Uterus (tissue), 3 donors: ENCODE measurements at regions not wholly inside any gene's neighbourhood (a gene's known extent, or its start where the extent isn't known, plus 50 kb on each side); places are given as distances from the start of the nearest gene placed in this dataset.
"Not testable (repeated sequence)": the region's sequence is repeated elsewhere in the genome, so short reads cannot be mapped to it uniquely, and the experiment has no call there.

Experiments used
- DNase-seq, 2 donors: peaks; one replicate each; pipeline ENCODE4 v3.0.0-alpha.2; 2019 to 2020
- H3K27ac ChIP-seq, 2 donors: fragments of 200-600 bp; sonication (generic); 1 replicate in 1 of 2; 2 replicates in 1 of 2; pipeline ENCODE4 v1.5.1; 2016 to 2018
- H3K27me3 ChIP-seq, 2 donors: fragments of 200-600 bp; sonication (generic); one replicate each; pipeline ENCODE4 v1.5.1; 2018 to 2019; ENCODE audit warnings: control low read depth in 1 of 2
- H3K36me3 ChIP-seq, 2 donors: fragments of 200-600 bp; sonication (generic); one replicate each; pipeline ENCODE4 v1.5.1; 2019; ENCODE audit warnings: control low read depth in 1 of 2
- H3K4me1 ChIP-seq, 2 donors: fragments of 200-600 bp; sonication (generic); one replicate each; pipeline ENCODE4 v1.5.1; 2018 to 2019; ENCODE audit warnings: control low read depth in 1 of 2
- H3K4me3 ChIP-seq, 2 donors: fragments of 200-600 bp; sonication (generic); 1 replicate in 1 of 2; 2 replicates in 1 of 2; pipeline ENCODE4 v1.5.1; 2018 to 2019; ENCODE audit warnings: mild to moderate bottlenecking in 1 of 2
- H3K9me3 ChIP-seq, 2 donors: fragments of 200-600 bp; sonication (generic); one replicate each; pipeline ENCODE4 v1.5.1; 2019; ENCODE audit warnings: control low read depth in 1 of 2
- CTCF ChIP-seq, 4 experiments: fragments of 200-600 bp in 2 of 4; fragments of 450-650 bp in 2 of 4; sonication (generic) in 2 of 4; IDR thresholded peaks; one replicate each; pipeline ENCODE4 v1.5.1; 2016 to 2019; ENCODE audit warnings: antibody characterized with exemption in 4 of 4, mild to moderate bottlenecking in 2 of 4, moderate library complexity in 1 of 4
- POLR2A ChIP-seq, 2 donors: fragments of 450-650 bp; IDR thresholded peaks; one replicate each; pipeline ENCODE4 v1.6.1; 2016; ENCODE audit warnings: antibody characterized with exemption in 2 of 2, mild to moderate bottlenecking in 1 of 2, moderate library complexity in 1 of 2
- intact Hi-C: fragments of 100-400 bp; cut with DNase I; formaldehyde crosslinking; loops from one replicate; pipeline ENCODE4 v1.15.1; 2023; ENCODE audit warnings: low total_unique reads
- donor health status: DM: yes; HTN: yes; CAD: no.

DNA sequence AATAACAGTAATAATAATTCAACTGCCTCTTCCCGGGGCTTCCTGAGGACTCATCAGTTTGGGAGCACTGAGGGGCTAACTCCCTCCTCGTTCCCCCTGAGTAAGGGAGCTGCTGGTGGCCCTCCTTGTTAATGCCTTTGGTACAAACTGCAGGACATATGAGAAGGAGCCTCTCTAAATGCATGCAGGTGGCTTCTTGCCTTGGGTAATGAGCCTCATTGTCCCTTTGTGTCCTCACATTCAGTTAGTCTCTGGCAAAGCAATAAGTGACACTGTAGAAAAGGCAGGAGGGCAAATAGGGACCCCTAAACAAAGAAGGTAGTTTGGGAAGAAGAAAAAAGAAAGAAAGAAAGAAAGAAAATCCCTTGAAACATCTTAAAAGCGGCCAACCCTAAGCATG lies 95.4 kb upstream of the ERCC6L2 start:
- no peak for TF ChIP-seq POLR2A (IDR thresholded peaks at IDR 0.05)
- TF ChIP-seq CTCF (IDR thresholded peaks at IDR 0.05): no peak
- H3K9me3 ChIP-seq: no peaks in the 10 kb centered on the region
- intact Hi-C loops: no loop called here
- no peaks in the 10 kb centered on the region for H3K36me3 ChIP-seq
- H3K27me3 ChIP-seq: no peaks in the 10 kb centered on the region
- no peaks in the 10 kb centered on the region for H3K4me1 ChIP-seq
- no peak overlapping the region for H3K4me3 ChIP-seq
- DNase-seq: no peak
- H3K27ac ChIP-seq: no peak overlapping the region

DNA sequence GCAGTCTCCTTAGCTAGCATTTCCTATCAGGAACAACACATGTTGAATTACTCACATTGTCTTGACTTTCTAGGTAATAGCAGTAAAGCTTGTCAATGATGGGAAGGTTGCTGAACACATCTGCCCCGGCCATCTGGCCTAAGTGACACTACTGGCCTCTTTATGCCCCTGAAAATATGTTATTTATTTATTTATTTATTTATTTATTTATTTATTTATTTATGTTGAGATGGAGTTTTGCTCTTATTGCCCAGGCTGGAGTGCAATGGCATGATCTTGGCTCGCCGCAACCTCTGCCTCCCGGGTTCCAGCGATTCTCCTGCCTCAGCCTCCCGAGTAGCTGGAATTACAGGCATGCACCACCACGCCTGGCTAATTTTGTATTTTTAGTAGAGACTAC lies 95.9 kb upstream of the ERCC6L2 start:
- DNase-seq, H3K36me3 ChIP-seq, H3K27ac ChIP-seq, H3K9me3 ChIP-seq, H3K4me3 ChIP-seq, intact Hi-C loops, H3K27me3 ChIP-seq, H3K4me1 ChIP-seq: not testable (repeated sequence)

- Histone ChIP-seq H3K27ac (no peak overlapping the region), H3K4me1 (no peaks in the 10 kb centered on the region), H3K36me3 (no peaks in the 10 kb centered on the region), H3K9me3 (no peaks in the 10 kb centered on the region), H3K4me3 (no peak overlapping the region), H3K27me3 (no peaks in the 10 kb centered on the region)
- no peak for TF ChIP-seq CTCF (IDR thresholded peaks at IDR 0.05)
- no peak for TF ChIP-seq POLR2A (IDR thresholded peaks at IDR 0.05)
- intact Hi-C loops: no loop called here
- DNase-seq: peak; percentile 22 to 53
Measured at GRCh38 chr9:95778957-95779356, 96.5 kb upstream of the ERCC6L2 start.

- DNase-seq: no peak
- Histone ChIP-seq H3K4me1 (no peaks in the 10 kb centered on the region), H3K36me3 (no peaks in the 10 kb centered on the region), H3K4me3 (no peak overlapping the region), H3K27ac (no peak overlapping the region), H3K27me3 (no peaks in the 10 kb centered on the region), H3K9me3 (no peaks in the 10 kb centered on the region)
- intact Hi-C loops: no loop called here
- TF ChIP-seq CTCF (IDR thresholded peaks at IDR 0.05): no peak
- no peak for TF ChIP-seq POLR2A (IDR thresholded peaks at IDR 0.05)
Measured at GRCh38 chr9:95777136-95777535, 98.4 kb upstream of the ERCC6L2 start.

DNA sequence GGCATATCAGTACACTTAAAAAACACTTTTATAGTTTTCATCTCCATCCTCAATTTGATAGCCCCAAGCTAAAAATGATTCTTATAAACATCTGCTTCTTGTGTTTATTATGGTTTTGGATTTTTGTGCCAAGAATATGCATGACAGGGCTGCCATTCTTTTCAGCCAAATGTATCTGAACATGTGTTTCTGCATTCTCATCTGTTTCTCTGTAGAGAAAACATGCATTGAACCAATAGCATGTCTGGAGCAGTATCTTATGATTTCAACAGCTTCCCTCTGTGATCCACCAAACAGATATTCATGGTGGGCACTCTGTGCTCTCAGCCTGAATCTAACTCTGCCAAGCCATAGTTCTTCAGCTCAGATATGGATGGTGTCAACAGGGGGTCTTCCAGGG lies 99.3 kb upstream of the ERCC6L2 start:
- Histone ChIP-seq H3K4me3 (no peak overlapping the region), H3K4me1 (peaks cover 0 to 6% of the 10 kb centered on the region in 2 donors), H3K36me3 (no peaks in the 10 kb centered on the region), H3K27me3 (no peaks in the 10 kb centered on the region), H3K9me3 (no peaks in the 10 kb centered on the region), H3K27ac (no peak overlapping the region)
- TF ChIP-seq CTCF (IDR thresholded peaks at IDR 0.05): no peak
- no peak for TF ChIP-seq POLR2A (IDR thresholded peaks at IDR 0.05)
- intact Hi-C loops: no loop called here
- DNase-seq: no peak

DNA sequence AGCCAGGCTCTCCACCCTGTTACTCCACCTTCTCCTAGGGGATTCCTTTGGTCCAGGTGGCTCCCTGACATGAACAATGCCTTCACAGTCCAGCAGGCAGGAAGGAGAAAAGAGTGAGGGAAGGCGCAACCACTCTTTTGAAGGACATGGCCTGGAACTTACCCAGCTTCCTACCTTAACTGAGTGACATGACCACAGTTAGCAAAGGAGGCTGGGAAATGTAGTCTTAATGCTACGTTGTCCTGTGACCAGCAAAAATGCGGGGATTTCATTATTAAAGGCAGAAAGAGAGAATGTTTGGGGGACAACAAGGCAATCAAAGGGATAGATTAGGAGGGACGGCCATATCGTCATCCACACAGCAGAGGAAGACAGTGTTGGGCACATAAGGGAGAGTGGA lies 100.3 kb upstream of the ERCC6L2 start:
- DNase-seq: no peak
- no peak for TF ChIP-seq CTCF (IDR thresholded peaks at IDR 0.05)
- no peak for TF ChIP-seq POLR2A (IDR thresholded peaks at IDR 0.05)
- Histone ChIP-seq H3K4me3 (no peak overlapping the region), H3K27ac (no peak overlapping the region), H3K27me3 (no peaks in the 10 kb centered on the region), H3K4me1 (peaks cover 0 to 6% of the 10 kb centered on the region in 2 donors), H3K9me3 (no peaks in the 10 kb centered on the region), H3K36me3 (no peaks in the 10 kb centered on the region)
- intact Hi-C loops: no loop called here
